HG02763 (cell line): ENCODE measurements at regions not wholly inside any gene's neighbourhood (a gene's known extent, or its start where the extent isn't known, plus 50 kb on each side); places are given as distances from the start of the nearest gene placed in this dataset.

Experiments used
- ATAC-seq: cut with Tn5 transposase; IDR thresholded peaks from one replicate; pipeline ENCODE4 v1.9.1; 2021; ENCODE audit warnings: mild to moderate bottlenecking, moderate library complexity; ENCODE audit not compliant: unreplicated experiment

DNA sequence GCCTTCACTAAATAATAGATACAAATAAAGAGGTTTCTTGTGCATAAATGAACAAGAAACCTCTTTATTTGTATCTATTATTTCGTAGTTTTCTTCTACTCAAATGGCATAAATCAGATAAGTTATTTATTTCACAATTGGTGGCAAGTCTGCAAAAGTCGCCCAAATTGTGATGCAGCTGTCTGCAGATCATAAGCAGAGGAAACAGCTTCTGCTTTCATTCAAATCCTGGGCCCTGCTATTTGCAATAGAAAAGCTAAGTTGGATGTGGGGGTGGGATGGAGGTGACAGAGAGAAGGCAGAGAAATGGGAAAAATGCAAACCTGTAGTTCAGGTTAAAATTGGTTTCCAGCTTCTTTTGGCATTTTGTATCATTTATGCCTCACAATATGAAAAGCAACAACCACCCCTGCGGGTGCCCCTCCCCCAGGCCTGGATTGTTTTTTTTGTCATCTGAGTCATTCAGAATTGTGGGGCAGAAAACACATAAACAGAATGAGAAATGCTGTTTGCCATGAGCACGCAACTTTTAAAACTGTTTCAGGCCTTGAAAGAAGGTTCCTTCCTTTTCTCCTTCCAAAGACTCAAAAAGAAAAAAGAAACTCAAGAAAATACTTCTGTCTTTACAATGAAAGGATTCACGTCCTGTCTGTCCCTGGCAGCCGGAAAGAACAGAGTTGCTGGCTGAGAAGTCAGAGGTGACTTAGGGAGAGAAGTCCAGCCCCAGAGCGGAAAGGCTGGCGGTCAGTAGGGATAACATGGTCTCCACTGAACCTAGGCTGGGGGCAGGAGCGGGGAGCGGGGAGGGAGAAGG is 132.9 kb downstream of the BAMBI start:
- no peak for ATAC-seq

DNA sequence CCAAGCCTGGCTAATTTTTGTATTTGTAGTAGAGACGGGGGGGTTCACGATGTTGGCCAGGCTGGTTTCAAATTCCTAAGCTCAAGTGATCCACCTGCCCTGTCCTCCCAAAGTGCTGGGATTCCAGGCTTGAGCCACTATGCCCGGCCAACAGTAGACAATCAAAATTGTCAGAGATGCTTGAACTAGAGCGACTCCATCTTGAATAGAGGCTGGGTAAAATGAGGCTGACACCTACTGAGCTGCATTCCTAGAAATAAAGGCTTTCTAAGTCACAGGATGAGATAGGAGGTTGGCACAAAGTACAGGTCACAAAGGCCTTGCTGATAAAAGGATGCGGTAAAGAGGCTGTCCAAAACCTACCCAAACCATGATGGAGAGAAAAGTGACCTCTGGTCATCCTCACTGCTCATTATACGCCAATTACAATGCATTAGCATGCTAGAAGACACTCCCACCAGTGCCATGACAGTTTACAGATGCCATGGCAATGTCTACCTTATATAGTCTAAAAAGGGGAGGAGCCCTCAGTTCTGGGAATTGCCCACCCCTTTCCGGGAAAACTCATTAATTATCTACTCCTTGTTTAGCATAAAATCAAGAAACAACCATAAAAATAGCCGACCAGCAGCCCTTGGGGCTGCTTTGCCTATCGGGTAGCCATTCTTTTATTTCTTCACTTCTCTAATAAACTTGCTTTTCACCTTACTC is 134.5 kb downstream of the BAMBI start:
- ATAC-seq = no peak

GRCh38 chr10:28812384-28813372 is 135.4 kb downstream of the BAMBI start:
- ATAC-seq = peak; percentile 54

- ATAC-seq = no peak
These were observed 138.4 kb downstream of the BAMBI start for GRCh38 chr10:28815681-28816080.

DNA sequence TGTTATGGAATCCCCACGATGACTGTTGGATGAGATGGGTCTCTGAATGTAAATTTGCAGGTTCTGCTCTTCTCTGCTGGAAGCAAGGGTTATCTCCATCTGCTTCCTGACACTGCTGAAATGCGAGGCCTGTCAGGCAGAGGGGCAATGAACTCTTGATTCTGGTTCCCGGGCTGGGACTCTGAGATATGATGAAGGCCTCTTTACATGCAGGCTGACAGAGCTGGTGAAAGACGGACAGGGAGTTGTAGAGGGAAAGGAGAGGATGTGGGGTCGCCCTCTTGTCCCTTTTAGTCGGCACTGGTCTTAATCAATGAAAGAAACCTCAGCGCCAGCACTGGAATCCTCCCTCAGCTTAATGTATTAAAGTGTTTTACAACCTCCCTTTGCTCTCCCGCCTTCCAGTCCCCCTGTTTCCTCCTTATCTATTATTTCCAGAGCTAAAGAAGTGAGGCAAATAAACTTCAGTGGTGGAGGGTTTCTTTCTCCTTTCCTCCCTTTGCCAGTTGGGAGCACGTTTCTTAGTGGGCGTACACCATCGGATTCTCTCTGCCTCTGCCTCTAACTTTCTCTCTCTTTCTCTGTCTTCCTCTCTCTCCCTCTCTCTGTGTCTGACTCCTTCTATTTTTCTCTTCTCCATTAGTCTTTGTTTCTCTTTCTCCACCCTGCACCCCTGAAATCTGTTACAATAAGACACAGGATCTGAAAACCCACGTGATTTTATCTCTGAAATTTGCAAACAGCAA is 145.6 kb downstream of the BAMBI start:
- ATAC-seq = no peak

- ATAC-seq = no peak
These were observed 146.3 kb downstream of the BAMBI start for GRCh38 chr10:28823501-28824075.

GRCh38 chr10:28833313-28833712 is 156.0 kb downstream of the BAMBI start:
- no peak for ATAC-seq

GRCh38 chr10:28836435-28836743 is 159.1 kb downstream of the BAMBI start:
- no peak for ATAC-seq

GRCh38 chr10:28837613-28838390 is 160.5 kb downstream of the BAMBI start:
- no peak for ATAC-seq

DNA sequence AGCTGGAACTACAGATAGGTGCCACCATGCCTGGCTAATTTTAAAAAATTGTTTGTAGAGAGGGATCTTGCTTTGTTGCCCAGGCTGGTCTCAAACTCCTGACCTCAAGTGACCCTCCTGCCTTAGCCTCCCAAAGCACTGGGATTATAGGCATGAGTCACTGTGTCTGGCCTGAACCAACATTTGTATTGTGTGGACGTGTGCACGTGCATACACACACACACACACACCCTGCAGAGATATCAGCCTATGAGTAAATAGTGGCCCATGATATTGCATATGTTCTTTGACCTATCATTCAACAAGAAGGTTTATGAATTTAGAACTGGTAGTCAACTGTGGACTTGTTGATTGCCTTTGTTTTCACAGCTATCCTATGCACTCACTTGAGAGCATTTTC is 161.6 kb downstream of the BAMBI start:
- ATAC-seq = no peak

GRCh38 chr10:28839600-28840007 is 162.3 kb downstream of the BAMBI start:
- ATAC-seq = no peak

GRCh38 chr10:28840202-28840601 is 162.9 kb downstream of the BAMBI start:
- ATAC-seq = no peak

GRCh38 chr10:28840971-28841370 is 163.7 kb downstream of the BAMBI start:
- no peak for ATAC-seq

DNA sequence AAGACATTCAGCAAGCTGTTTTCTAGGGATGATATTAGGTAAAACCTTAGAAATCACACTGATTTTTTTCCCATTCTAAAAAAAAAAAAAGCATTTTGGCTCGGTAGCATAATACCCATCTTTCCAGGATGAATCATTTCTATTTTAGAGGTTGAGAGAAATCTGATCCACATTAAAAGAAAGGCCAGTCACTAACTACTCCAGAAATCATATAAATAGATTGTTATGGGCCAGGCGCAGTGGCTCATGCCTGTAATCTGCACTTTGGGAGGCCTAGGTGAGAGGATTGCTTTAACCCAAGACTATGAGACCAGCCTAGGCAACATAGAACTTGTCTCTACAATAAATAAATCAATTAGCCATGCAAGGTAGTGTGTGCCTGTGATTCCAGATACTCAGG is 164.3 kb downstream of the BAMBI start:
- no peak for ATAC-seq

- no peak for ATAC-seq
These were observed 165.0 kb downstream of the BAMBI start for GRCh38 chr10:28842321-28842720.

GRCh38 chr10:28845009-28845682 is 167.8 kb downstream of the BAMBI start:
- ATAC-seq = no peak

DNA sequence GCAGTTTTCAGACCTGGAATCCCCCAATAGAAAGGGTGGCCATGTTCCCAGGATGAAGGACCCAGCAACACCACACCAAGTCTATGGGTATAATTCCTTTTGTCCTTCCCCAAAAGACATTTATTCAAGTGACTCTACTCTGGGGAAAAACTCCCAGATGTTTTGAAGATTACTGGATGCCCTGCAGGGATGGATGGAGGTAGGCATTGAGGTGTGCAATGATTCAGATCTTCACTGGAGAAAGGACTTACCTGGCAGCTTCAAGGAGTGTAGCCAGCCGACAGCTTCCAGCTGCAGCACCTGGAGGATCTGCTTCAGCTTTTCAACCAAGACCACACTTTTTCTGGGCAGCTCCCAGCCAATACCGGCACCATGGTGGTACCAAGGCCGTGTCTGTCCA is 172.0 kb downstream of the BAMBI start:
- ATAC-seq = no peak

DNA sequence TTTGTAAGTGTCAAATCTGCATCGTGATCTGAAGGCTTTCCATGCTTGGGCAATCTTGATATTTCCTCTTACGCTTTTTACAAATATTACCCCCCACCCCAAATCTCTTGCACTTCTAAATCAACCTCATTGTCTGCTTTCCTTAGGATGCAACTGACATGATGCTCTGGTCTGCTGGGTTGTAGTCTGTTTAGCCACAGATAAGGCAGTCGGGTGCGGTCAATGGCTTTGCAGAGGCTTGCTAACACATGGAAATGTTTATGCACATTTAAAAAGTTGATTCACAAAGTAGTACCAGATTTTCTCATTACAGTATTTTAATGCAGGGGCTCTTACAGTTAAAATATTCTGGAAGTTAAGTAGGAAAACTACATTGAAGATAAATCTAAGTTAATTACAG is 172.5 kb downstream of the BAMBI start:
- ATAC-seq = no peak

DNA sequence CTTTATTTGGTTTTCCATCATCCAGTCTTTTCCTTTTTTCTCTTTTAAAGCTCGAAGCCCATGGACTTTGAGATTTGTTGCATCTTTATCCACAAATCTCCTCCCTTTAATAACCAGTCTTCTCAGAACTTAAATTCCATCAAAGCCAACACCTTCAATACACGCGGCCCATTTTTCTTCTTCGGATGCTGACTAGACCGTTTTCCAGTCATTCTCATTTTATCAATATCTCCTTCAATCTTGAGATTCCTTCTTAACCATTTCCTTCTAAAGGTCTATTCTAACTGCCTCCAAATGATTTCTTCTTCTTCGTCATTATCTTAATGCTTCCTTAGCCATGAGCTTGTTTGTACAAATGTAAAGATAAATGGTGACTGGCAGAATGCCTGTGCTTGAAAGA is 173.5 kb downstream of the BAMBI start:
- no peak for ATAC-seq
